Endothelial cell of umbilical vein (primary cell): ENCODE measurements at regions not wholly inside any gene's neighbourhood (a gene's known extent, or its start where the extent isn't known, plus 50 kb on each side); places are given as distances from the start of the nearest gene placed in this dataset.

Source experiments
- BruUV-seq: library from RNA; stranded (reverse); fragments of 400-500 nt; replicated peaks from 2 replicates; lab custom pipeline; 2021; lab: Mats Ljungman, UMichigan
- CTCF ChIA-PET: fragments of 300-600, 350-600 bp; sonication (Branson Sonifier 250); formaldehyde crosslinking; loops from one replicate; lab custom pipeline; 2021; ENCODE audit warnings: antibody characterized with exemption, inconsistent platforms; lab: Charles Lee
- POLR2A ChIA-PET: fragments of 300-600, 350-600 bp; sonication (Branson Sonifier 250); formaldehyde crosslinking; loops from one replicate; lab custom pipeline; 2021; ENCODE audit warnings: antibody characterized with exemption, inconsistent platforms; lab: Charles Lee
- DNase-seq: peaks from one replicate; pipeline ENCODE4 v3.0.0-alpha.2; 2011; ENCODE audit warnings: low read depth, low spot score
- FAIRE-seq: peaks from 2 replicates; lab custom pipeline; 2011; peaks lifted over from hg19 to GRCh38; lab: Jason Lieb, UNC
- H2AFZ ChIP-seq: 2 replicates; pipeline ENCODE4 v1.6.0; 2012; ENCODE audit warnings: low read depth, low read length, control low read depth, inconsistent platforms
- H3K27ac ChIP-seq: 2 replicates; pipeline ENCODE4 v1.5.1; 2011; ENCODE audit warnings: low read depth, mild to moderate bottlenecking, control low read depth, low read length, moderate library complexity; ENCODE audit not compliant: insufficient read depth
- H3K27me3 ChIP-seq, 2 experiments: 2 replicates each; pipeline versions ENCODE4 v1.6.0 to v1.6.1; 2011; ENCODE audit warnings: low read length in 2 of 2, mixed read lengths in 1 of 2; ENCODE audit not compliant: control insufficient read depth in 2 of 2, insufficient read depth in 2 of 2
- H3K36me3 ChIP-seq, 2 experiments: 2 replicates in 1 of 2; 3 replicates in 1 of 2; pipeline ENCODE4 v1.5.1; 2011; ENCODE audit warnings: low read length in 2 of 2, mild to moderate bottlenecking in 1 of 2, moderate library complexity in 1 of 2; ENCODE audit not compliant: control insufficient read depth in 2 of 2, insufficient read depth in 2 of 2; ENCODE audit errors: extremely low read depth in 1 of 2
- H3K4me1 ChIP-seq: 3 replicates; pipeline ENCODE4 v1.5.1; 2011; ENCODE audit warnings: mild to moderate bottlenecking, low read length; ENCODE audit not compliant: control insufficient read depth, insufficient read depth; ENCODE audit errors: extremely low read depth
- H3K4me2 ChIP-seq: 2 replicates; pipeline ENCODE4 v1.6.1; 2011; ENCODE audit warnings: low read length, control low read depth, mixed read lengths; ENCODE audit not compliant: insufficient read depth
- H3K4me3 ChIP-seq, 3 experiments: fragments of 200-600 bp in 1 of 3; sonication (generic), shearing (Covaris generic) in 1 of 3; replicated peaks in 1 of 3; 2 replicates each; pipeline ENCODE4 v1.5.1; 2011 to 2016; ENCODE audit warnings: control low read depth in 3 of 3, low read length in 3 of 3, mild to moderate bottlenecking in 2 of 3, inconsistent platforms in 1 of 3, low read depth in 1 of 3, moderate library complexity in 1 of 3; ENCODE audit not compliant: insufficient read depth in 1 of 3
- H3K79me2 ChIP-seq: 2 replicates; pipeline ENCODE4 v1.6.0; 2012; ENCODE audit warnings: low read length, inconsistent platforms; ENCODE audit not compliant: control insufficient read depth, insufficient read depth
- H3K9ac ChIP-seq: replicated peaks from 2 replicates; pipeline ENCODE3; 2011; ENCODE audit warnings: low read length, control low read depth; ENCODE audit not compliant: insufficient read depth; ENCODE audit errors: extremely low read depth
- H3K9me1 ChIP-seq: replicated peaks from 3 replicates; pipeline ENCODE4 v1.6.0; 2011; ENCODE audit warnings: mild to moderate bottlenecking, low read length; ENCODE audit not compliant: control insufficient read depth, insufficient read depth; ENCODE audit errors: extremely low read depth
- H3K9me3 ChIP-seq: replicated peaks from 2 replicates; pipeline ENCODE4 v1.5.1; 2012; ENCODE audit warnings: low read length, inconsistent platforms; ENCODE audit not compliant: control insufficient read depth, insufficient read depth
- H4K20me1 ChIP-seq: replicated peaks from 2 replicates; pipeline ENCODE3; 2011; ENCODE audit warnings: mild to moderate bottlenecking, low read length; ENCODE audit not compliant: control insufficient read depth, insufficient read depth; ENCODE audit errors: extremely low read depth
- CTCF ChIP-seq, 2 donors: IDR thresholded peaks; 1 replicate in 1 of 2; 2 replicates in 1 of 2; pipeline ENCODE4 v1.5.1; 2011; ENCODE audit warnings: low read length in 2 of 2, mild to moderate bottlenecking in 2 of 2, moderate library complexity in 2 of 2, control low read depth in 1 of 2, inconsistent platforms in 1 of 2, low read depth in 1 of 2; ENCODE audit not compliant: insufficient read depth in 1 of 2; ENCODE audit errors: extremely low read depth in 1 of 2
- EZH2 ChIP-seq: IDR thresholded peaks from 2 replicates; pipeline ENCODE4 v1.6.1; 2012; ENCODE audit warnings: borderline replicate concordance, low read depth, mild to moderate bottlenecking, moderate library complexity, low read length, inconsistent platforms; ENCODE audit not compliant: severe bottlenecking
- FOS ChIP-seq: IDR thresholded peaks from 2 replicates; pipeline ENCODE4 v1.6.1; 2011; ENCODE audit warnings: mild to moderate bottlenecking, low read length, moderate library complexity, borderline replicate concordance; ENCODE audit not compliant: insufficient read depth
- GATA2 ChIP-seq: IDR thresholded peaks from 2 replicates; pipeline ENCODE4 v1.7.0; 2011; ENCODE audit warnings: low read depth, mild to moderate bottlenecking, moderate library complexity, mixed read lengths, low read length; ENCODE audit not compliant: insufficient read length, insufficient read depth
- JUN ChIP-seq: IDR thresholded peaks from 2 replicates; pipeline ENCODE4 v1.6.1; 2011; ENCODE audit warnings: borderline replicate concordance, low read depth; ENCODE audit not compliant: insufficient read length, insufficient read depth
- MAX ChIP-seq: IDR thresholded peaks from 2 replicates; pipeline ENCODE4 v1.6.1; 2011; ENCODE audit not compliant: insufficient read depth, insufficient read length
- MYC ChIP-seq: IDR thresholded peaks from one replicate; pipeline ENCODE4 v1.6.1; 2011; ENCODE audit warnings: mild to moderate bottlenecking, low read depth, low read length
- POLR2A ChIP-seq: IDR thresholded peaks from 2 replicates; pipeline ENCODE4 v1.6.1; 2012; ENCODE audit warnings: low read depth, mild to moderate bottlenecking, control low read depth, low read length
- POLR2AphosphoS5 ChIP-seq: IDR thresholded peaks from 2 replicates; pipeline ENCODE4 v1.6.1; 2012; ENCODE audit warnings: low read depth, mild to moderate bottlenecking, control low read depth, low read length, moderate library complexity; ENCODE audit not compliant: insufficient read depth
- dilution Hi-C: fragments of 300-500 bp; cut with MboI; formaldehyde crosslinking; loops from one replicate; pipeline ENCODE4 v1.15.0; 2019; ENCODE audit warnings: low sequenced_read_pairs; ENCODE audit not compliant: extremely low pct_ligation_motif_present
- intact Hi-C: fragments of 100-400 bp; cut with micrococcal nuclease; formaldehyde crosslinking; loops from one replicate; pipeline ENCODE4 v1.10.0; 2022

GRCh38 chr11:16484434-16484833 is 128.1 kb upstream of the SOX6 start:
- POLR2A ChIA-PET = no interaction called here
- H3K36me3 ChIP-seq = no peaks in the 10 kb centered on the region
- no peaks in the 10 kb centered on the region for H3K4me1 ChIP-seq
- TF ChIP-seq POLR2AphosphoS5 (no peak), FOS (no peak), JUN (no peak), MYC (no peak), CTCF (IDR thresholded peaks at IDR 0.05; ENCODE audit: extremely low read depth in 1 of 2, insufficient read depth in 1 of 2, low read depth in 1 of 2, low read length in 2 of 2) (no peak), POLR2A (no peak), GATA2 (no peak), EZH2 (no peak)
- no peak overlapping the region for H3K27ac ChIP-seq
- BruUV-seq = no TSS peak
- intact Hi-C loops (no loop called here), dilution Hi-C loops (no loop called here)
- no peaks in the 10 kb centered on the region for H4K20me1 ChIP-seq
- no peaks in the 10 kb centered on the region for H3K9me3 ChIP-seq
- no peak for FAIRE-seq
- H3K79me2 ChIP-seq = no peaks in the 10 kb centered on the region
- H3K27me3 ChIP-seq = no peaks in the 10 kb centered on the region
- H2AFZ ChIP-seq = no peak overlapping the region
- H3K9me1 ChIP-seq = no peaks in the 10 kb centered on the region
- CTCF ChIA-PET = no interaction called here
- no peak for DNase-seq
- no peak overlapping the region for H3K4me2 ChIP-seq
- no peak overlapping the region for H3K9ac ChIP-seq
- H3K4me3 ChIP-seq = no peak overlapping the region

- no peak for DNase-seq
- Histone ChIP-seq H3K4me1 (no peaks in the 10 kb centered on the region), H3K36me3 (no peaks in the 10 kb centered on the region), H3K9me3 (no peaks in the 10 kb centered on the region), H2AFZ (no peak overlapping the region), H3K27me3 (no peaks in the 10 kb centered on the region), H3K4me3 (no peak overlapping the region), H3K27ac (no peak overlapping the region), H3K79me2 (no peaks in the 10 kb centered on the region), H3K4me2 (no peak overlapping the region), H3K9me1 (no peaks in the 10 kb centered on the region), H4K20me1 (no peaks in the 10 kb centered on the region), H3K9ac (no peak overlapping the region)
- ChIA-PET CTCF (no interaction called here), POLR2A (no interaction called here)
- FAIRE-seq = no peak
- TF ChIP-seq CTCF (IDR thresholded peaks at IDR 0.05; ENCODE audit: extremely low read depth in 1 of 2, insufficient read depth in 1 of 2, low read depth in 1 of 2, low read length in 2 of 2) (no peak), POLR2AphosphoS5 (no peak), MYC (no peak), POLR2A (no peak), JUN (no peak), FOS (no peak), GATA2 (no peak), EZH2 (no peak), MAX (no peak)
- no TSS peak for BruUV-seq
- intact Hi-C loops = no loop called here
- dilution Hi-C loops = no loop called here
Observed at GRCh38 chr11:16474659-16475058, 118.3 kb upstream of the SOX6 start.
